ENCODE measurements at regions not wholly inside any gene's neighbourhood (a gene's known extent, or its start where the extent isn't known, plus 50 kb on each side); places are given as distances from the start of the nearest gene placed in this dataset.

DNA sequence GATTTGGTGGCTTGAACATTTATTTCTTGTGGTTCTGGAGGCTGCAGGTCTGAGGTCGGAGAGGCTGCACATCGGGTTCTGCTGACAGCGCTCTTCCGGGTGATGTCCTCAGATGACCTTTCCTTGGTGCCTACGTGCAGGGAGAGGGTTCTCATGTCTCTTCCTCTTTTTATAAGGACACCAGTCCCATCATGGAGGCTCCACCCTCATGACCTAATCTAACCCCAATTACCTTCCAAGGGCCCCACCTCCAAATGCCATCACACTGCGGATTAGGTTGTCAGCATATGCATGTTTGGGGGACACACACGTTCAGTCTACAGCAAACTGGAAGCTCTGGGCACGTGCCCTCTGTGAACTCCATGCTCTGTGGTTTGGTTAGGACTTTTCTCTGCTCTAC lies 338.6 kb downstream of the FGF9 start:
- TF ChIP-seq, protein P1, sequence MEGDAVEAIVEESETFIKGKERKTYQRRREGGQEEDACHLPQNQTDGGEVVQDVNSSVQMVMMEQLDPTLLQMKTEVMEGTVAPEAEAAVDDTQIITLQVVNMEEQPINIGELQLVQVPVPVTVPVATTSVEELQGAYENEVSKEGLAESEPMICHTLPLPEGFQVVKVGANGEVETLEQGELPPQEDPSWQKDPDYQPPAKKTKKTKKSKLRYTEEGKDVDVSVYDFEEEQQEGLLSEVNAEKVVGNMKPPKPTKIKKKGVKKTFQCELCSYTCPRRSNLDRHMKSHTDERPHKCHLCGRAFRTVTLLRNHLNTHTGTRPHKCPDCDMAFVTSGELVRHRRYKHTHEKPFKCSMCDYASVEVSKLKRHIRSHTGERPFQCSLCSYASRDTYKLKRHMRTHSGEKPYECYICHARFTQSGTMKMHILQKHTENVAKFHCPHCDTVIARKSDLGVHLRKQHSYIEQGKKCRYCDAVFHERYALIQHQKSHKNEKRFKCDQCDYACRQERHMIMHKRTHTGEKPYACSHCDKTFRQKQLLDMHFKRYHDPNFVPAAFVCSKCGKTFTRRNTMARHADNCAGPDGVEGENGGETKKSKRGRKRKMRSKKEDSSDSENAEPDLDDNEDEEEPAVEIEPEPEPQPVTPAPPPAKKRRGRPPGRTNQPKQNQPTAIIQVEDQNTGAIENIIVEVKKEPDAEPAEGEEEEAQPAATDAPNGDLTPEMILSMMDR (IDR thresholded peaks at IDR 0.05 in 4 of 5, conservative IDR thresholded peaks at IDR 0.05 in 1 of 5), result no peak
- TF ChIP-seq POLR2A (IDR thresholded peaks at IDR 0.05), result no peak

Measured in gastrocnemius medialis (tissue), 4 donors.